ENCODE measurements at regions not wholly inside any gene's neighbourhood (a gene's known extent, or its start where the extent isn't known, plus 50 kb on each side); places are given as distances from the start of the nearest gene placed in this dataset.

GRCh38 chr1:200354243-200354642, 55.6 kb downstream of the ZNF281 start:
- no peak for TF ChIP-seq CTCF (IDR thresholded peaks at IDR 0.05)
- intact Hi-C loops (cut with DNase I): no loop called here

GRCh38 chr1:200353232-200353631, 56.6 kb downstream of the ZNF281 start:
- intact Hi-C loops (cut with DNase I): no loop called here
- no peak overlapping the region for H3K4me3 ChIP-seq
- H3K27me3 ChIP-seq (ENCODE audit: insufficient read depth in 3 of 3, low read length in 2 of 3): no peaks in the 10 kb centered on the region
- H3K4me1 ChIP-seq: no peaks in the 10 kb centered on the region
- no peak for ATAC-seq
- TF ChIP-seq CTCF (IDR thresholded peaks at IDR 0.05): no peak
- H3K9me3 ChIP-seq: no peaks in the 10 kb centered on the region
- no peaks in the 10 kb centered on the region for H3K36me3 ChIP-seq (ENCODE audit: insufficient read depth in 1 of 2, low read depth in 1 of 2)
- no peak overlapping the region for H3K27ac ChIP-seq
- WGBS, 3 donors: 54 to 76% (median 67%) methylated on average over 1 of the region's 1 CpG
- no peak for DNase-seq

More at GRCh38 chr1:200354243-200354642, 55.6 kb downstream of the ZNF281 start:
- H3K4me1 ChIP-seq: no peaks in the 10 kb centered on the region
- no peaks in the 10 kb centered on the region for H3K27me3 ChIP-seq (ENCODE audit: insufficient read depth in 3 of 3, low read length in 2 of 3)
- DNase-seq (no peak), ATAC-seq (no peak)
- no peaks in the 10 kb centered on the region for H3K9me3 ChIP-seq
- H3K4me3 ChIP-seq: no peak overlapping the region
- no peak overlapping the region for H3K27ac ChIP-seq
- 52 to 74% (median 57%) methylated on average over 2 of the region's 2 CpGs for WGBS, 3 donors
- no peaks in the 10 kb centered on the region for H3K36me3 ChIP-seq (ENCODE audit: insufficient read depth in 1 of 2, low read depth in 1 of 2)

- Histone ChIP-seq H3K4me3 (no peak overlapping the region), H3K27ac (no peak overlapping the region), H3K4me1 (no peaks in the 10 kb centered on the region), H3K9me3 (no peaks in the 10 kb centered on the region), H3K27me3 (ENCODE audit: insufficient read depth in 3 of 3, low read length in 2 of 3) (no peaks in the 10 kb centered on the region), H3K36me3 (ENCODE audit: insufficient read depth in 1 of 2, low read depth in 1 of 2) (no peaks in the 10 kb centered on the region)
- ATAC-seq (no peak), DNase-seq (no peak)
- WGBS, 3 donors: 47 to 54% (median 51%) methylated on average over 4 of the region's 4 CpGs
- intact Hi-C loops (cut with DNase I): no loop called here
- no peak for TF ChIP-seq CTCF (IDR thresholded peaks at IDR 0.05)
Measured at GRCh38 chr1:200351826-200352549, 57.8 kb downstream of the ZNF281 start.

GRCh38 chr1:200351425-200351824, 58.4 kb downstream of the ZNF281 start:
- Histone ChIP-seq H3K4me1 (no peaks in the 10 kb centered on the region), H3K27me3 (ENCODE audit: insufficient read depth in 3 of 3, low read length in 2 of 3) (no peaks in the 10 kb centered on the region)
- ATAC-seq: no peak

More at GRCh38 chr1:200351425-200351824, 58.4 kb downstream of the ZNF281 start:
- Histone ChIP-seq H3K36me3 (ENCODE audit: insufficient read depth in 1 of 2, low read depth in 1 of 2) (no peaks in the 10 kb centered on the region), H3K4me3 (no peak overlapping the region), H3K27ac (no peak overlapping the region), H3K9me3 (no peaks in the 10 kb centered on the region)
- no peak for TF ChIP-seq CTCF (IDR thresholded peaks at IDR 0.05)
- WGBS, 3 donors: 71 to 75% (median 74%) methylated on average over 4 of the region's 4 CpGs
- DNase-seq: no peak
- intact Hi-C loops (cut with DNase I): no loop called here
